HG02884 (cell line): ENCODE measurements at regions not wholly inside any gene's neighbourhood (a gene's known extent, or its start where the extent isn't known, plus 50 kb on each side); places are given as distances from the start of the nearest gene placed in this dataset.
"Not testable (repeated sequence)": the region's sequence is repeated elsewhere in the genome, so short reads cannot be mapped to it uniquely, and the experiment has no call there.

Experiments used
- ATAC-seq: cut with Tn5 transposase; IDR thresholded peaks from one replicate; pipeline ENCODE4 v1.9.1; 2021; ENCODE audit warnings: mild to moderate bottlenecking, moderate library complexity; ENCODE audit not compliant: unreplicated experiment

DNA sequence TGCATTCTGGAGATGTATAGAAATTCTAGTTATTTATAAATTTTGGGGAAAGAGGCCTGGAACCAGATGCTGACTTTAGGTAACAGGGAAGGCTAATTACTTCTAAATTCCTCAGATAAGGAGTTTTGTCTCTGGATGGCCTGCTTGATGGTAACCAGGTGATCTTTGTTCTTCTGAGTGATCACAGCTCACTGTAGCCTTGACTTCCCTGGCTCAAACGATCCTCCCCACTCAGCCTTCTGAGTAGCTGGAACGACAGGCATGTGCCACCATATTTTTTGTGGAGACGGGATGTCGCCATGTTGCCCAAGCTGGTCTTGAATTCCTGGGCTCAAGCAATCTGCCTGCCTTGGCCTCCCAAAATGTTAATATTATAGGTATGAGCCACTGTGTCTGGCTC lies 54.4 kb upstream of the MSH6 start:
- ATAC-seq: no peak

DNA sequence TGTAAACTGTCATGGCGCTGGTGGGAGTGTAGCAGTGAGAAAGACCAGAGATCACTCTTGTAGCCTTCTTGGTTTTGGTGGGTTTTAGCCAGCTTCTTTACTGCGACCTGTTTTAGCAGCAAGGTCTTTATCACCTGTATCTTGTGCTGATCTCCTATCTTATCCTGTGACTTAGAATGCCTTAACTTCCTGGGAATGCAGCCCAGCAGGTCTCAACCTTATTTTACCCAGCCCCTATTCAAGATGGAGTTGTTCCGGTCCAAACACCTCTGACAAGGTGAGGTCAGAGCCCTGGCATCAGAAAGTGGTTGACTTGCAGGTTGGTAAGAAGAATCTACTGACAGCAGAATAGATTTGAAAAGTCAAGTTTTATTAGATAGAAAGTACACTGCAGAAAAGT lies 55.0 kb upstream of the MSH6 start:
- ATAC-seq: no peak

DNA sequence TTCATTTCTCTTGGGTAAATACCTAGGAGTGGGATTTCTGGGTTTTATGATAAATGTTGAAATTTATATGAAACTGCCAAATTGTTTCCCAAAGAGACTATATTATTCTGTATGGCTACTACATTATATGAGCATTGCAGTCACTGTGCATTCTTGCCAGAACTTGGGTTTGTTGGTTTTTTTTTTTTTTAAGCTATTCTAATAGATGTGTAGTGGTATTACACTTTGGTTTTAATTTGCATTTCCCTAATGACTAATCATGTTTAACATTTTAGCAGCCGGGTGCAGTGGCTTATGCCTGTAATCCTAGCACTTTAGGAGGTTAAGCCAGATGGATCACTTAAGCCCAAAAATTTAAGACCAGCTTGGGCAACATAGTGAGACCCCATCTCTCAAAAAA lies 56.0 kb upstream of the MSH6 start:
- ATAC-seq: not testable (repeated sequence)

DNA sequence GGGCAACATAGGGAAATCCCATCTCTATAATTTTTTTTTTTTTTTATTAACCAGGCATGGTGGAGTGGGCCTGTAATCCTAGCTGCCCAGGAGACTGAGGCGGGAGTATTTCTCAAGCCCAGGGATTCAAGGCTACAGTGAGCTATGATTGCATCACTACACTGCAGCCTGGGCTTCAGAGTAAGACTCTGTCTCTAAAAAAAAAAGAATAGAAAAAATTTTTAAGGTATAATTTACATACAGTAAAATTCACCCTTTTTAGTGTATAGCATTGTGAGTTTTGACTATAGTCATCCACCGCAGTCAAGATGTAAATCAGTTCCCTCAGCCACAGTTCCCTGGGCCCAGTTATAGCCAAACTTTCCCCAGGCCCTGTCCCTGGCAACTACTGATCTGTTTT lies 57.1 kb upstream of the MSH6 start:
- ATAC-seq: no peak

DNA sequence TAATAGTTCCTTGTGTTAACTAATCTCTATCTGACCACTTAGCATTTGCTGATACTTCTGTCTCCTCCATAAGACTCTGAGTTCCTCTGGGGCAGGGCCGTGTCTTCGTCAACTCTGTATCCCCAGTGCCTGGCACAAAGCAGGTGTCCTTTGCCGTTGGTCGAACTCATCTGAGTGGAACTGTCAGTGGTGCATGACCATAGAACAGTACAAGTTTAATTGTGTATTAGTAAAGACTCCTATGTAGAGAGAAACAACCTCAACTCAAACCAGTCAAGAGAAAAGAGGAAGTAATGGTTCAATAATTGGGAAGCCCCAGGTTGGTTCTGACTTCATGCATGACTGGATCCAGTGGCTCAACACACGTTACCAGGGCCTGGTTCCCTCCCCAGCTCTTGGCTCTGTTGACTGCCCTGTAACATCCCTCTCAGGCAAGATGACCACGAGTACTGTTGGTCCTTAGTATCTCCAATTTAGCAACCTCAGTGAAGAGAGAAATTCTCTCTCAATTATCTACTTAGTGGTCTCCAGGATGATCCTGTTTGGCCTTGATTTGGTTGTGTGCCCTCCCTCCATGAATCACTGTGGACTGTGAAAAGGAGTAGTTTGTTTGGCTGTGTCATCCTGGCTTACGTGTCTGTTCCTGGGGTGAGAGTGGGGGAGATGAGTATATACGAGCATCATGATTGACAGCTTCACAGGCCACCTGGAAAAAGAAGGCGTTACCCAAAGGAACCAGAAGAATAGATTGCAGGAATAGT lies 58.5 kb upstream of the MSH6 start:
- ATAC-seq: peak; percentile 85

DNA sequence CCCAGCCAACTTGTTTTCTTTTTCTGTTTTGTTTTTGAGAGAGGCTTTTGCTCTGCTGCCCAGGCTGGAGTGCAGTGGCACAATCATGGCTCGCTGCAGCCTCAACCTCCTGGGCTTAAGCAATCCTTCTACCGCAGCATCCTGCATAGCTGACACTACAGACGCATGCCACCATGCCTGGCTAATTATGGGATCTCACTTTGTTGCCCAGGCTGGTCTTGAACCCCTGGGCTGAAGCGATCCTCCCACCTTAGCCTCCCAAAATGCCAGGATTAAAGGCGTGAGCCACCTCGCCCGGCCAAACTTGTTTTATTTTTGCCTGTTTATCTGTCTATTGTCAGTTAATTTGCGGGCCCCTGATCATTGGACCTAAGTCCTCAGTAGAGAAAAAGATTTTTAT lies 61.6 kb upstream of the MSH6 start:
- no peak for ATAC-seq

DNA sequence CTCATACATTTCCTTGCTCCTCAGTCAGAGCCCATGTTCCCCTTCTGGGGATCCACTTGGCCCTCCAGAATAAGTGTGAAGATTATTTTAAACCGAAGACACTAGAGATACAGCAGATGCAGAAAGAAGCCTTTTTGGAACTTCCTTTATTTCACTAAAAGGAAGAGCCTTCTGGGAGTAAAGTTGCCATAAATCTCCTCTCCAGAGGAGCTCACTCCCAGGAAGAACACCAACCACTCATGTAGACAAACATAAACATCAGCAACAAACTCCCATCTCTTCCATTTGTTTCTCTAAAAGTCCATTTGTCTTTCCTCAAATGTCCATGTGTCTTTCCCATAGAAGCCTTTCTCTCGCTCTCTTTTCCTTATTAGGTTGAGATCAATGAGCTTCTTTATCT lies 62.4 kb upstream of the MSH6 start:
- no peak for ATAC-seq

DNA sequence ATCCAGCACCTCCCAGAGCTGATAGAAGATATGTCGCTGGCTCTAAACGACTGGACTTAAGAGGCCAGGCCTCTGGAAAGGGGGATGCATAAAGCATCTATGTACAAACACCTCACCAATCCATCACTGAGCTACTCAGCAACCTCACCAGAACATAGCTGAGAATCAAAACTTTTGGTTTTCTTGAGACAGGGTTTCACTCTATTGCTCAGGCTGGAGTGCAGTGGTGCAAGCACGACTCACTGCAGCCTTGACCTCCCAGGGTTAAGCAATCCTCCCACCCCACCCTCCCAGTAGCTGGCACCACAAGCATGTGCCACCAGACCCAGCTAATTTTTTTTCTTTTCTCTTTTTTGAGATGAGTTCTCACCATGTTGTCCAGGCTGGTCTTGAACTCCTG lies 62.9 kb upstream of the MSH6 start:
- no peak for ATAC-seq

DNA sequence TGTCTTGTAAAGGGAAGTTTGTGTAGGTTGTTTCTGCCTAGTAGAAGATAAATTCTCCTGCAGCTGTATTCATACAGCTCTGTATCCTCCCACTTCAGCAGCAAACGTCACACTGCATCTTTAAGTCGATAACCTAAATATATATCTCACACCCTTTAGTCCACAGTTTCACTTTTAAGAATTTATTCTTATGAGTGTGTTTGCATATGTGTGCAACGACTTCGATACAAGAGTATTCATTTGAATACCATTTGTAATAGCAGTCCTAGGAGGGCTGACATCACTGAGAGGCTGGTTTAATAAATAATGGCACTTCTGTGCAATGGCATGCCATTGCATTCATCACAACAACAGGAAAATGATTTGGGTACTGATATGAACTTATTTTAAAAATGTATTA lies 63.8 kb upstream of the MSH6 start:
- ATAC-seq: peak; percentile 68

DNA sequence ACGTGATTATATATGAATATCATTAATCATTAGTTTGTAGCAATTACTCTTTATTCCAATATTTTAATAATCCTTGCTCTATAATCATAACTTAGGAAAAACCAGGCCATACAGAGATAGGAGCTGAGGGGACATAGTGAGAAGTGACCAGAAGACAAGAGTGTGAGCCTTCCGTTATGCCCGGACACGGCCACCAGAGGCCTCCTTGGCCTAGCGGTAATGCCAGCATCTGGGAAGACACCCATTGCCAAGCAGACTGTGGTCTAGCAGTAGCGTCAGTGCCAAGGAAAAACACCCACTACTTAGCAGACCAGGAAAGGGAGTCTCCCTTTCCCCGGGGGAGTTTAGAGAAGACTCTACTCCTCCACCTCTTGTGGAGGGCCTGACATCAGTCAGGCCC lies 66.6 kb upstream of the MSH6 start:
- not testable (repeated sequence) for ATAC-seq

DNA sequence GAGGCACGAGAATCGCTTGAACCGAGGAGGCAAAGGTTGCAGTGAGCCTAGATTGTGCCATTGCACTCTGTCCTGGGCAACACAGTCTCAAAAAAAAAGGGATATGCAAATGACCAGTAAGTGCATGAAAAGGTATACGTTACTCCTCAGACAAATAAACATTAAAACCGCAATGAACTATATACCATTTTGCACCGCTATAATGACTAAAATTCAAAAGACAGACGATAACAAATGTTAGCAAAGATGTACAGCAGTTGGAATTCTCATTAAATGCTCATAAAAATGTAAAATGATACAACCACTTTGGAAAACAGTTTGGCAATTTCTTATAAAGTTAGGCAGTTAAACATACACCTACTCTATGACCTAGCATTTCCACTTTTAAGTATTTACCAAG lies 67.4 kb upstream of the MSH6 start:
- no peak for ATAC-seq

DNA sequence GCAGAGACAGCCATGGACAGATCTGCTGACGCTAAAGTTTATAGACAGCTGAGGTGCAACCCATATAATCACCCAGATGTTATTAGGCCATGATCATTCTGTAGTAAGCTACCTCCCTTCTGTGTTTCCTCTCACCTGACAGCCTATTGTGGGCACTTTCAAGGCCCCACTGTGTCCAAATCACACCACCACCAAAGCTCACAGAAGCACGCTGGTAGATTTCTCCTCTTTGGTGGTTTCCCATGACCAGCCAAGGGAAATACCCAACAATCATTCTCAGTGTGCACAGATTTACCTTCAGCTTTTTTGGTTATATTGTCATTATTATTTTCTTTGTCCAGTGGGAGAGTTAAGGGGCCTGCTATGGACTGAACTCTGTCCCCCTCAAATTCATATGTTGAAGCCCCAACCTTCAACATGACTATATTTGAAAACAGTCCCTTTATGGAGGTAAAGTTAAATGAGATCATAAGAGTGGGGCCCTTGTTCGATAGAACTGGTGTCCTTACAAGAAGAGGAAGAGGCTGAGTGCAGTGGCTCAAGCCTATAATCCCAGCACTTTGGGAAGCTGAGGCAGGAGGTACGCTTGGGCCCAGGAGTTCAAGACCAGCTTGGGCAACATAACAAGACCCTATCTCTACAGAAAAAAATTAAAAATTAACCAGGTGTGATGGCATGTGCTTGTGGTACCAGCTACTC lies 74.0 kb upstream of the MSH6 start:
- ATAC-seq: peak; percentile 66

DNA sequence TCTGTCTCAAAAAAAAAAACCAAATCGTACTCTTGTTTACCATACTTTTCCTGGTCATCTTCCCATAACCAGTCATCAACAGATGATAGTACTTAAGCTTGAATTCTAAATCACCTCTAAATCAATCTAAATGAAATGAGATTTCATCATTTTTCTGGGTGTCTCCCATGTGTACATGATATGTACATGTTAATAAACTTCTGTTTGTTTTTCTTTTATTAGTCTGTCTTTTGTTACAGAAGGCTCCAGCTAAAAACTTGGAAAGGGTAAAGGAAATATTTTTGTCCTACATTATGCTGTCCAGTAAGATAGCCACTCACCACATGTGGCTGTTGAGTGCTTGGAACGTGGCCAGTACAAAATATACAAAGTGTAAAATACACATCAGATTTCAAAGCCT lies 78.7 kb upstream of the MSH6 start:
- no peak for ATAC-seq

DNA sequence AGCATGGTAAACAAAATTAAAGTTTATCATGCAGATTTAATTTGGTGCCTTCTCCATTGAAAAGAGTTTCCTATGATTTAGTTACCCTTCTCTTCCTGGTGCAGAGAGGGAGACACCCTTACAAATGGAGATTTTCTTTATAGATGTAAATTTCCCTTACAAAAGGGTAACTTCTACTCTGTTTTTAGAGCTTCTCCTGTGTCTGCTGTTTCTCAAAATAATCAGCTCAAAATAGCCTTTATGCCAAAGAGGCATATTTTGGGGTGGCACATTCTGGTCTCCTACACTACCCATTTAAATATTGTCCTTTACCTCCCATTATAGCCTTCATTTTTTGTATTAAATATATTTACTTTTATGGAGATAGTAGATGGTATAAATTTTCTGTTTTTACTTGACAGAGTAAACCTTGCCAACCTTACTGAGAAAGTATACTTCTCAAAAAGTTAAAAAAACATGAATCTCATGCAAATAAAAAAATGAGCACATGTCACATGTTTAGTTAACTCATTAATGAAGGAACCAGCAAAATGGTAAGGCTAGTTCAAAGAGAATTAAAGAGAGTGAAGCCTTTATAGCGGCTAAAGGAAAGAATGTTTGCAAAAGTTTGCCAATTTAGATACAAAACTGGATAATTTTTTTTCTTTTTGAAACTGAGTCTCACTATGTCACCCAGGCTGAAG lies 83.3 kb upstream of the MSH6 start:
- no peak for ATAC-seq

DNA sequence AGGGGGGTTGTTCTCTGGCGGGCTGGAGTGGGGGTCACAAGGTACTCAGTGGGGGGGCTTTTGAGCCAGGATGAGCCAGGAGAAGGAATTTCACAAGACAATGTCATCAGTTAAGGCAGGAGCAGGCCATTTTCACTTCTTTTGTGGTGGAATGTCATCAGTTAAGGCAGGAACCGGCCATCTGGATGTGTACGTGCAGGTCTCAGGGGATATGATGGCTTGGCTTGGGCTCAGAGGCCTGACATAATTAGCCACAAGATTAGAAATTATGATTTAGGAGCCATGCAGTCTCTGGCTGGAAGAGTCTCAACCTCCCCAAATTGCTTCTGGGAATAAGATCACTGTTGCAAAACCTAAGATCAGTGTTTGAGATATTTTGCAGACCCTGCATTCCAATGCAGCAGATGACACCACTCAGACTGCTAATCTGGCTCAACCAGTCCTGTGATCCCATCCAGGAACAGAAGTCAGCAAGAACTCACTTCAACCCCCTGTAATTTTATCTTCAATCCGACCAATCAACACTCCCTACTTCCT lies 84.4 kb upstream of the MSH6 start:
- ATAC-seq: not testable (repeated sequence)

DNA sequence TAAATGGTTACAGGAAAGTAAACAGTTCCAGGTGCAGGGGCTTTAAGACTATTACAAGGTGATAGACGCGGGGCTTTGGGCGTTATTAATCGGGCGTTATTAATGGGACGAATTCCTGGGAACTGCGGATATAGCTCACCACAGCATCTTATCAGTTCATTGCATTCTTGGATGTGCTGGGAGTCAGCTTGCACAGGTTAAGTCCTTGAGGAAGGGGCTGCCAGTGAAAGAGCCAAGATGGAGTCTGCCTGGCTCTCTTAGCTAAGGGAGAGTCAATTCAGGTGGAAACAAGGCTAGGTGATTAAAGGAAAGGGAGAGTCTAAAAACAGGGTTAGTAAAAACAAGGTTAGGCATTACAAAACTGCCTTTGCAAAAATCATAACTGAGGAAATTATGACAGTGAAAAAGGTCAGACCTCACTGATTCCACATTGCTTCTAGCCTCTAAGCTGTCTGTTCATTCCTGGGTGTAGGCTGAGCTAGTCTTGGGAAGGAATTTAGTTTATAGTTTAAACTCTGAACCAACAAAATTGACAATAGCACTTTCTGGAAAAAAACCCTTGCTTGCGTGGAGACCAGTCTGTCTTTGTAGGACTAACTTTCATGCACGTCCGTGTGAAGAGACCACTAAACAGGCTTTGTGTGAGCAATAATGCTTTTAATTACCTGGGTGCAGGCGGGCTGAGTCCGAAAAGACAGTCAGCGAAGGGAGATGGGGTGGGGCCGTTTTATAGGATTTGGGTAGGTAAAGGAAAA lies 85.1 kb upstream of the MSH6 start:
- not testable (repeated sequence) for ATAC-seq

DNA sequence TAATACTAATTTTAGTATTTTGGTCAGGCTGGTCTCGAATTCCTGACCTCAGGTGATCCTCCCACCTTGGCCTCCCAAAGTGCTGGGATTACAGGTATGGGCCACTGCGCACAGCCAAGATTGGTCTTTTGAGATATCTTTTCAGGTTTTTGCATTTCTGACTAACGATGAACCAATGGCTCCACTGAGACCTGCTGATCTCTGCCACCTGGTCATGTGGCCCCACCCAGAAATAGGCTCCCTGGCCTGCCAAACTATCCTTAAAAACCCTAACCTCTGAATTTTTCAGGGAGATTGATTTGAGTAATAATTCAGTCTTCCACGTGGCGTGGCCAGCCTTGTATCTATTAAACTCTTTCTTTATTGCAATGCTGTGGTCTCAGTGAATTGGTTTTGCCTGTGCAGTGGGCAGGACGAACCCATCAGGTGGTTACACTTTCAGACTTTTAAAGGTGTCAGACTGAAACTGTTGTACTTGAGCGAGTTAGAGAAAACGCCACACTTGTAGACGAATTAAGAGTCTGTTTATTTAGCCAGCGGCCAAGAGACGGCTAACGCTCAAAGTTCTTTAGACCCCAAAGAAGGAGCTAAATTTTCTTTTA lies 85.8 kb upstream of the MSH6 start:
- ATAC-seq: peak; percentile 72

DNA sequence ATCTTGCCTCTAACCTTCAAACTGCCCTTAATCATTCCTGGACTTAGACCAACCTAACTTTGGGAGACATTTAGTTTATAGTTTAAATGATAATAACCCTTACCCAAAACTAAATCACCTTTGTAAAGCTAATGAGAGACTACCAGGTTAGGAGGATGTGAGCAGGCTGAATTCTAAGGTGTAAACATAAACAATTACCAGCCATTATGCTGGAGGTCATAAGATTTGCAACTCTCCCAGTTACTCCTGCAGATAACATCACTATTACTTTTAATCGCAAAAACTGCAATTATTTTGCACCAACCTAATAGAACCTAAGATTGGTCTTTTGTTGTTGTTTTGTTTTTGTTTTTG lies 86.5 kb upstream of the MSH6 start:
- ATAC-seq: no peak

DNA sequence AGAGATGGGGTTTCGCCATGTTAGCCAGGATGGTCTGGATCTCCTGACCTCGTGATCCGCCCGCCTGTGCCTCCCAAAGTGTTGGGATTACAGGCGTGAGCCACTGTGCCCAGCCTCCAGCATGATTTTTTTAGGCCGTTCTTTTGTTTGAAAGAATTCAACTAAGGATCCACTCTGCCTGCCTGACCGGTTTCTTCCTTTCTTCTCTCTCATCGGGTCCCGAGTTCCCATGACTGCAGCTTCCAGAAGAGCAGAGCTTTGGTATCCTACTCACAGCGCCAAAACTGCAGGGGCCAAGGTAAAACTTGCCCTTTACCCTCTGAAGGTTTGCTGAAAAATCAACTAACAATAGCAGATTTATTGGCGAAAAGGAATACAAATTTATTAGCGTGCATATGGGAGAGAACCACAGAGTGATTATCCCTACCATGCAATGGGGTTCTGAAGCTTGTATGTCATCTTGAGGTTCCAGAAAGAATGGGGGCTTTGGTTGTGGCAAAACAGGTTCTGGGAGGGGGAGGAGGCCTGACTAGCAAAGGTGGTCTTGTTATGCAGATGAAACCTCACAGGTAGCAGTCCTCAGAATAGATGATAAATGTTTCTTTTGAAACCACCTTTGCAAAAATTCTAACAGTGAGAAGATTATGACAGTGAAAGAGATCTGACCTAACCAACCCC lies 87.0 kb upstream of the MSH6 start:
- ATAC-seq: no peak

DNA sequence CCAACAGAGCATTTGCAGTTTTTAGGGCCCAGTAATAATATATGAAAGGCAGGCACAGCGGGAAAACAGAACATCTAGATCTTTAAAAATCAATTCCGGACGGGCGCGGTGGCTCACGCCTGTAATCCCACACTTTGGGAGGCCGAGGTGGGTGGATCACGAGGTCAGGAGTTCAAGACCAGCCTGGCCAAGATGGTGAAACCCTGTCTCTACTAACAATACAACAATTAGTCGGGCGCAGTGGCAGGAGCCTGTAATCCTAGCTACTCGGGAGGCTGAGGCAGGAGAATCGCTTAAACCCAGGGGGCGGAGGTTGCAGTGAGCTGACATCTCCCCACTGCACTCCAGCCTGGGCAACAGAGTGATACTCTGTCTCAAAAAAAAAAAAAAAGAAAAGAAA lies 88.5 kb upstream of the MSH6 start:
- ATAC-seq: not testable (repeated sequence)
